Duodenal mucosa (tissue), 2 donors: ENCODE measurements at regions not wholly inside any gene's neighbourhood (a gene's known extent, or its start where the extent isn't known, plus 50 kb on each side); places are given as distances from the start of the nearest gene placed in this dataset.

ENCODE experiments used
- H3K27ac ChIP-seq: one replicate; pipeline ENCODE4 v1.7.0; 2013; ENCODE audit warnings: low read depth, low read length
- H3K27me3 ChIP-seq, 2 donors: one replicate each; pipeline ENCODE4 v1.7.0; 2013; ENCODE audit warnings: low read length in 2 of 2, control low read depth in 1 of 2; ENCODE audit not compliant: insufficient read depth in 2 of 2, control insufficient read depth in 1 of 2
- H3K36me3 ChIP-seq, 2 donors: one replicate each; pipeline ENCODE4 v1.7.0; 2013; ENCODE audit warnings: low read length in 2 of 2, control low read depth in 1 of 2; ENCODE audit not compliant: insufficient read depth in 2 of 2, control insufficient read depth in 1 of 2
- H3K4me1 ChIP-seq, 2 donors: one replicate each; pipeline ENCODE4 v1.7.0; 2013; ENCODE audit warnings: low read length in 2 of 2, control low read depth in 1 of 2; ENCODE audit not compliant: insufficient read depth in 2 of 2, control insufficient read depth in 1 of 2
- H3K4me3 ChIP-seq, 2 donors: one replicate each; pipeline ENCODE4 v1.7.0; 2013; ENCODE audit warnings: low read length in 2 of 2, low read depth in 1 of 2
- H3K9ac ChIP-seq, 2 donors: one replicate each; pipeline ENCODE4 v1.7.0; 2013; ENCODE audit warnings: low read length in 2 of 2, low read depth in 1 of 2
- H3K9me3 ChIP-seq, 2 donors: one replicate each; pipeline ENCODE4 v1.7.0; 2013; ENCODE audit warnings: low read length in 2 of 2, control low read depth in 1 of 2; ENCODE audit not compliant: control insufficient read depth in 1 of 2

DNA sequence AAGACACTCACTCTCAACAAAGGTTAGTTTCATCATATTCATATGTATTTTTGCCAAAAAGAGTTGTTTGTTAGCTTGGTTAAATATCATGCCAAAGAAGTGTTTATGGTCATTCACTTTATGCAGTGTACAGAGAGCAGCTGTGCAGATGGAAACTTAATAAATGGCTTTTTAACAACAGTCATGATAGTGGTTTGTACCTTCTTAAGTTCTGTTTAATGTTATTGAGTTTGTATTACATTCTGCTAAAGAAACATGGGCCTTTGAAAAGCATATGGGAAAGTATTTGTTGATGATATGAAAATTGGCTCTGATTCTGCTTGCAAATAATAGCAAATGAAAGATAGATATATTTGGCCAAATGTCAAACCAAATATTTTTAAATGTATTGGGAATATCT, 607.3 kb downstream of the NCAM2 start:
- H3K36me3 ChIP-seq = no peaks in the 10 kb centered on the region
- no peaks in the 10 kb centered on the region for H3K27me3 ChIP-seq
- H3K4me1 ChIP-seq = no peaks in the 10 kb centered on the region
- no peak overlapping the region for H3K9ac ChIP-seq
- no peak overlapping the region for H3K4me3 ChIP-seq
- no peak overlapping the region for H3K27ac ChIP-seq
- H3K9me3 ChIP-seq = peaks cover 0 to 4% of the 10 kb centered on the region in 2 donors

DNA sequence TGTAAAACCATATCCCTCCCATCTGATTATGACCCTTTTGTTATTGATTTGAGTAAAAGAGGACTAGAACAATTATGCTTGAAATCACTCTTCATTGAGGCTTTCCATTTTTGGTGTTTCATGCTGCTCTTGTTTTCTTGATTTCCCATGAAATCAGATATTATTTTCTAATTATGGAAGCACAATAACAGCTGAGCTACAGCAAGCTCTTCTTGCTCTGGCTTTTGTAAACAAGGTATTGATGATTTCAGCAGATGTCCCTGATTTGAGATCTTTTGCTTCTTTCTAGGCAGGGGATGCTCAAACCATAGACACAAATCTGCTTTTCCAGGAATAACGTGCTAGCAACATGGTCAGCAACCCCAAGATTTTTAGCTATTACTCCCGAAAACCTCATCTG, 607.8 kb downstream of the NCAM2 start:
- Histone ChIP-seq H3K9me3 (peaks cover 0 to 7% of the 10 kb centered on the region in 2 donors), H3K27me3 (no peaks in the 10 kb centered on the region), H3K4me3 (no peak overlapping the region), H3K27ac (no peak overlapping the region), H3K9ac (no peak overlapping the region), H3K36me3 (no peaks in the 10 kb centered on the region), H3K4me1 (no peaks in the 10 kb centered on the region)

DNA sequence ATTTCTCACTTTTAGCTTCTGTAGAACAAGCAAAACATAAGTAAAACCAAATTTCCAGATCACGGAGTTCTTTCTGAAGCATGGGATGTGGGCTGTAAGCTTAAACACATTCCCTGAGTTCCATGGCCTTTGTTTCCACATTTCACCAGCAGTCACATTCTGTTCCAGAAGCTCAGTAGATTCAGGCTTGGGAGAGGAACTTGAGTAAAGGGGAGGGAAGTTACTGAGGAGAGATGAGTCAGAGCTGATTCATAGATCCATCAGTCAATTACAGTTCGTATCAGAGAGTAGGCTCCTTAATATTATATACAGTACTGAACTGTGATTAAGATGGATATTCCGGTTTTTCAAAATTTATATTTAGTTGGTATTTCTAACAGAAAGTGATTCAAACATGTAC, 614.3 kb downstream of the NCAM2 start:
- no peak overlapping the region for H3K27ac ChIP-seq
- no peaks in the 10 kb centered on the region for H3K4me1 ChIP-seq
- H3K9me3 ChIP-seq = peaks cover 4 to 8% of the 10 kb centered on the region in 2 donors
- H3K27me3 ChIP-seq = no peaks in the 10 kb centered on the region
- H3K36me3 ChIP-seq = no peaks in the 10 kb centered on the region
- H3K9ac ChIP-seq = no peak overlapping the region
- no peak overlapping the region for H3K4me3 ChIP-seq

DNA sequence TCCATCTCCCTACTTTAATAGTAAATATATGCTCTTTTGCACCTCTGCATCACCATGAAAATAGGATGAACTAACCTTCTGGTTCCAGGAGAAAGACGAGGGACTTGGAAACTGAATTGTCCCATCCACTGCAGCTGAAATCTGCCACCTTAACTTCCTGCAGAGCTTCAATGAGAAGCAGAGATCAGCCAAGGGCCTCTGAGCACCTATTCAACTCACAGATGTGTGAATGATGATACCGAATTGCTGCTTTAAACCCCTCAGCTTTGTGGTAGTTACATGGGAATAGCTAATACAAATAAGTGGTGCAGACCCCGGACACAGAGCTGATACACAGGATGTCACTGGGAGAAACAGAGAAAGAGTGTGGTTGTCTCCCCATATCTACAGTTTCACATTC, 616.8 kb downstream of the NCAM2 start:
- no peaks in the 10 kb centered on the region for H3K4me1 ChIP-seq
- H3K36me3 ChIP-seq = no peaks in the 10 kb centered on the region
- H3K27me3 ChIP-seq = no peaks in the 10 kb centered on the region
- no peak overlapping the region for H3K9ac ChIP-seq
- no peak overlapping the region for H3K4me3 ChIP-seq
- peaks cover 4 to 12% of the 10 kb centered on the region in 2 donors for H3K9me3 ChIP-seq
- H3K27ac ChIP-seq = no peak overlapping the region

DNA sequence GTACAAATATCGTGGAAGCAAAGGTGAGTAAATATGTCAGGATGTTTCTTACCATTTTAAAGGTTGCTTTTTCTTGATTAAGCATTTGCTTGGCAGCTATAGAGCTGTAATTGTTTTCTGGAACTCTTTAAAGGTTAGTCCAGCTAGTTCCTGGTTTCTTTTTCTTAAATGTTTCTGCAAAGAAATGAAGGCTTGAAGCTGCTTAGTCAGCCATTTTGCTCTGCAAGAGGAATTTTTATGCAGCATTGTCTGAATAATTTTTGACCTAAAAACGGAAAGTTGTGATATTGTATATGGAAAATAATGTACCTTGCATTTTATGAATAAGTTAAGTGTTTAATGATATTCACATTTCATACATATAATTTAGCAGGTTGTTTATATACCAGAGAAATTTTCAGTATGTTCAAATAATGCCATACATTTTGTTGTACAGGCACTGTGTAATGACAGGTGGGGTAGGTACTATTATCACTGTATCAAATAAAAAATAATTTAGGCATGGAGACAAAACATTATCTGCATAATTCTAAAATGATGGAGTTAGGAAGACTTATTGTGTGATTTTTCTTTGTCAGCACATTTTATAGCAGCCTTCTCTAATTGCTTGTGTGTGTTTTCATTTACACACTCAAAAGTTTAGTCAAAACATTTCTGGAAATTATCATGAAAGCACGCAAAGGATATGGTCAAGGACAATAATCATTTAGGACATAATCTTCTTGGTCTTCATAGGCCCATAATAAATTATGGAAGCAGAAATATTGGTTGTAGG, 624.4 kb downstream of the NCAM2 start:
- no peaks in the 10 kb centered on the region for H3K4me1 ChIP-seq
- H3K27me3 ChIP-seq = no peaks in the 10 kb centered on the region
- no peak overlapping the region for H3K9ac ChIP-seq
- no peak overlapping the region for H3K27ac ChIP-seq
- H3K36me3 ChIP-seq = no peaks in the 10 kb centered on the region
- H3K9me3 ChIP-seq = peaks cover 2 to 14% of the 10 kb centered on the region in 2 donors
- no peak overlapping the region for H3K4me3 ChIP-seq

DNA sequence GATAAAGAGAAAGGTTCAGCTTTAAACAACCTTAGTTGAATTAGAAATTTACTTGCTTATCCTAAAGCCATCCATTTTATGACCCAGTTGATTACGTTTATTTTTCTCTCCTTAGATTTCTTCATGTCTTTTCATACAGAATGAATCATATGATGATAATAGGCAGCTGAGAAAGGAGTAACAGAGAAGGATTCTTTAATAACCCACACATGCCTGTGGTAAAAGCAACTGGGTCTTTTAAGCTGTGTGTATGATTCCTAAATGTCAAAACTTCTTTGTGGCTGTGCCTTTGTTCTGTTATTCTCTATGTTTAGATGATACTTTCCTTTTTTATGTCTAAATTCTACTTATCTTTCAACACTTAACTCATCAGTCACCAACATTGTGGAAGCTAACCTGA, 626.5 kb downstream of the NCAM2 start:
- H3K27me3 ChIP-seq = no peaks in the 10 kb centered on the region
- H3K27ac ChIP-seq = no peak overlapping the region
- H3K4me3 ChIP-seq = no peak overlapping the region
- H3K36me3 ChIP-seq = no peaks in the 10 kb centered on the region
- no peak overlapping the region for H3K9ac ChIP-seq
- peaks cover 2 to 13% of the 10 kb centered on the region in 2 donors for H3K9me3 ChIP-seq
- no peaks in the 10 kb centered on the region for H3K4me1 ChIP-seq

DNA sequence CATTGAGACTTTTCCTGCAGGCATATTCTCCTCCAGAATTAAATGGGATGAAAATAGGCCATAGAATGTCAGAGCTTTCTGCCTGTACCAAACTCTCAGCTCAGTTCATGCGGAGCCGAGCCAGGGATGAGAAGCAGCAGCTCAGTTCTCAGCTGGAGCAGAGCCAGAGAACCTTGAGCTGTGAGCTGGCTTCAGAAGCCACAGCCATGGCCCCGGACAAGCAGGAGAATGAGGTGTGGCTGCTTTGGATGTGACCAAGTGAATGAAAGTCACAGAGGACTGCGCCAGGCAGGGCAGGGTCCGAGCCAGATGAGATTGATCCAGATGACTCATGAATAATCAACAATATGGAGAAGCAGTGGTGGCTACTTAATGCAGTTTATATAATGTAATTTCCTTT, 633.8 kb downstream of the NCAM2 start:
- H3K9ac ChIP-seq = no peak overlapping the region
- peaks cover 4 to 6% of the 10 kb centered on the region in 2 donors for H3K9me3 ChIP-seq
- H3K4me3 ChIP-seq = no peak overlapping the region
- no peaks in the 10 kb centered on the region for H3K4me1 ChIP-seq
- H3K27me3 ChIP-seq = no peaks in the 10 kb centered on the region
- H3K36me3 ChIP-seq = no peaks in the 10 kb centered on the region
- no peak overlapping the region for H3K27ac ChIP-seq

DNA sequence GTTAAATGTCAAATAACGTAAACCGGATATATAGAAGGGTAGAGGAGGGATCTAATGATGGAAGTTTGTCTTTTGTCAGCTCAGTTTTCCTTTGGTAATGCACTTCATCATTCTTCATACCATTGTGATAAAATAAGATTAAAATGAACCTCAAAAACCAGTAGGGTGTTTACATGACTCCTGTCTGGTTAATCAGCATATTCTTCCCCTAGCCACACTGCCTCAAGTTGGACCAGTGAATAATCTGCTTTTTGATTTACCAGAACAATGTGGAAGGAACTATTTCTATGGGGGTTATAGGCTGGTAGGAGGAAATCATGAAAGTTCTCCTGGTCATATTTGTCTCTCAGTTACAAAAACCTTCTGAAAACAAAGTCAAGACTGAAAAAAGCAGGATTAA, 634.7 kb downstream of the NCAM2 start:
- Histone ChIP-seq H3K9me3 (peaks cover 3 to 6% of the 10 kb centered on the region in 2 donors), H3K27me3 (no peaks in the 10 kb centered on the region), H3K4me3 (no peak overlapping the region), H3K4me1 (no peaks in the 10 kb centered on the region), H3K27ac (no peak overlapping the region), H3K9ac (no peak overlapping the region), H3K36me3 (no peaks in the 10 kb centered on the region)

DNA sequence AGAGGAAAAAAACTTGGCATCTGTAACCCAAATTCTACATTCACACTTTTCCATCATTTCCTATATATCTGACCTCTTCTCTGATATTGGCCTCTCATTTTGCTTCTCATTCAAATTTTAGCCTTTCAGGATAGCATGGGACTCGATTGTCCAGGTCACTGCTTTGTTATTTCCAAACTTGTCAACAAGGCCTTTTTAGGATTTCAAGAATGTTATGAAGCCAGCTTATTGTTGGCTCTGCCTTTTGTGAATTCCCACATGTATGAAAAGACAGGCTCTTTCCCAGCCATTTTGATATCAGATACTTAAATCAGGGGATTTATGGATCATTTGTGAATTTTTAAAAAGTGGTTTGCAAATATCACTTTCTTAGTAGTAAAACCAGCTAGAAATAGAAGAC, 663.5 kb downstream of the NCAM2 start:
- no peak overlapping the region for H3K27ac ChIP-seq
- H3K27me3 ChIP-seq = no peaks in the 10 kb centered on the region

DNA sequence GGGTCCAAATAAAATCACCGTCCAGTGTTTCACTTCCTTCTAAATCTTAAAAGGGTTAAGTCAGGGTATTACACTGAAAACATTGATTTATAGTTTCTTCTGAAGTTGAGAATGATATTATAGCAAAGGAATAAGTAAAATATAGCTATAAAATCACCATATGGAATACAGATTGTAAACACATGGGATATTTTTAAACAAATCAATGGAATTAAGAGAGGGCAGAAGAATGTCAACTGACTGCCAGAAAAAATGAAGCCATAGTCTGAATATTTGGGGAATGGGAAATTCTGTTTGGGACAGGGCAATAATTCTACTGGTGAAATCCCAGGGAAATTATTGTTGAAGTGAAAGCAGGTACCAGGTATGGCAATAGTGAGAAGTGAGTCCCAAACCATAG, 664.6 kb downstream of the NCAM2 start:
- Histone ChIP-seq H3K27me3 (no peaks in the 10 kb centered on the region), H3K4me3 (no peak overlapping the region), H3K4me1 (no peaks in the 10 kb centered on the region), H3K9ac (no peak overlapping the region), H3K36me3 (no peaks in the 10 kb centered on the region), H3K27ac (no peak overlapping the region), H3K9me3 (peaks cover 3 to 6% of the 10 kb centered on the region in 2 donors)

More for the DNA sequence above, 663.5 kb downstream of the NCAM2 start:
- Histone ChIP-seq H3K4me3 (no peak overlapping the region), H3K36me3 (no peaks in the 10 kb centered on the region), H3K9me3 (peaks cover 3 to 5% of the 10 kb centered on the region in 2 donors), H3K4me1 (no peaks in the 10 kb centered on the region), H3K9ac (no peak overlapping the region)
